WERI-Rb-1 (cell line): ENCODE measurements at regions not wholly inside any gene's neighbourhood (a gene's known extent, or its start where the extent isn't known, plus 50 kb on each side); places are given as distances from the start of the nearest gene placed in this dataset.
A peak's percentile ranks its signal among the peaks of the same experiment; 100 is the strongest.

Experiments used
- DNase-seq: peaks from one replicate; pipeline ENCODE4 v3.0.0-alpha.2; 2020
- H3K27ac ChIP-seq: fragments of 250-450 bp; sonication (Bioruptor Pico); 2 replicates; pipeline ENCODE4 v1.5.1; 2020; ENCODE audit warnings: mild to moderate bottlenecking, moderate library complexity
- H3K27me3 ChIP-seq: fragments of 250-450 bp; sonication (Bioruptor Pico); 2 replicates; pipeline ENCODE4 v1.5.1; 2021; ENCODE audit warnings: mild to moderate bottlenecking, low read depth, moderate library complexity; ENCODE audit not compliant: insufficient read depth, severe bottlenecking
- H3K36me3 ChIP-seq: fragments of 250-450 bp; sonication (Bioruptor Pico); 2 replicates; pipeline ENCODE4 v1.5.1; 2020; ENCODE audit warnings: mild to moderate bottlenecking, moderate library complexity
- H3K4me3 ChIP-seq: 2 replicates; pipeline ENCODE4 v1.5.1; 2011; ENCODE audit warnings: low read depth, mild to moderate bottlenecking, control low read depth, low read length
- H3K9me3 ChIP-seq: fragments of 250-450 bp; sonication (Bioruptor Pico); 2 replicates; pipeline ENCODE4 v1.5.1; 2021; ENCODE audit warnings: mild to moderate bottlenecking, moderate library complexity; ENCODE audit not compliant: severe bottlenecking
- CTCF ChIP-seq: IDR thresholded peaks from 2 replicates; pipeline ENCODE4 v1.5.1; 2011; ENCODE audit warnings: low read depth, mild to moderate bottlenecking, control low read depth, inconsistent platforms, low read length

GRCh38 chr20:8079976-8080375 lies 52.1 kb upstream of the PLCB1 start:
- H3K27ac ChIP-seq, result no peak overlapping the region
- no peaks in the 10 kb centered on the region for H3K9me3 ChIP-seq
- no peak for TF ChIP-seq CTCF
- H3K27me3 ChIP-seq, result no peaks in the 10 kb centered on the region
- DNase-seq, result no peak
- no peaks in the 10 kb centered on the region for H3K36me3 ChIP-seq
- no peak overlapping the region for H3K4me3 ChIP-seq

- TF ChIP-seq CTCF, result peak; percentile 36; the same call in 1 of the 2 replicates
- DNase-seq, result no peak
- Histone ChIP-seq H3K36me3 (no peaks in the 10 kb centered on the region), H3K27me3 (no peaks in the 10 kb centered on the region), H3K27ac (no peak overlapping the region), H3K4me3 (no peak overlapping the region), H3K9me3 (no peaks in the 10 kb centered on the region)
These were observed 50.0 kb upstream of the PLCB1 start for GRCh38 chr20:8082025-8082424.
